Liver (tissue), 8 donors: ENCODE measurements at regions not wholly inside any gene's neighbourhood (a gene's known extent, or its start where the extent isn't known, plus 50 kb on each side); places are given as distances from the start of the nearest gene placed in this dataset.

Experiments
- DNase-seq: peaks from one replicate; pipeline ENCODE4 v3.0.0-alpha.2; 2017; ENCODE audit warnings: low spot score
- H3K27ac ChIP-seq, 2 donors: one replicate each; pipeline ENCODE4 v1.7.0; 2013; ENCODE audit warnings: inconsistent platforms in 2 of 2, low read length in 2 of 2, control low read depth in 1 of 2, low read depth in 1 of 2, mild to moderate bottlenecking in 1 of 2
- H3K27me3 ChIP-seq, 4 donors: one replicate each; pipeline versions ENCODE4 v1.6.1 to v1.7.0; 2013; ENCODE audit warnings: low read length in 3 of 4, inconsistent platforms in 1 of 4, mild to moderate bottlenecking in 1 of 4, moderate library complexity in 1 of 4; ENCODE audit not compliant: control insufficient read depth in 4 of 4, insufficient read depth in 4 of 4
- H3K36me3 ChIP-seq, 4 donors: one replicate each; pipeline versions ENCODE4 v1.6.1 to v1.7.0; 2013; ENCODE audit warnings: low read length in 3 of 4, mild to moderate bottlenecking in 3 of 4, low read depth in 1 of 4, moderate library complexity in 1 of 4; ENCODE audit not compliant: control insufficient read depth in 4 of 4, insufficient read depth in 3 of 4
- H3K4me1 ChIP-seq, 4 donors: one replicate each; pipeline versions ENCODE4 v1.6.1 to v1.7.0; 2013; ENCODE audit warnings: low read length in 3 of 4, mild to moderate bottlenecking in 3 of 4, moderate library complexity in 1 of 4; ENCODE audit not compliant: control insufficient read depth in 4 of 4, insufficient read depth in 4 of 4
- H3K4me3 ChIP-seq, 3 donors: one replicate each; pipeline versions ENCODE4 v1.6.1 to v1.7.0; 2013; ENCODE audit warnings: low read length in 3 of 3, control low read depth in 1 of 3, low read depth in 1 of 3, mild to moderate bottlenecking in 1 of 3
- H3K9ac ChIP-seq, 2 donors: one replicate each; pipeline ENCODE4 v1.7.0; 2013; ENCODE audit warnings: low read length in 2 of 2, mild to moderate bottlenecking in 2 of 2, moderate library complexity in 2 of 2, control low read depth in 1 of 2, low read depth in 1 of 2
- H3K9me3 ChIP-seq, 4 donors: one replicate each; pipeline versions ENCODE4 v1.6.1 to v1.7.0; 2013; ENCODE audit warnings: low read length in 3 of 4; ENCODE audit not compliant: control insufficient read depth in 4 of 4
- FOXA1 ChIP-seq: IDR thresholded peaks from 2 replicates; pipeline ENCODE4 v1.6.1; 2016; ENCODE audit warnings: antibody characterized with exemption
- FOXA2 ChIP-seq: IDR thresholded peaks from 2 replicates; pipeline ENCODE4 v1.6.1; 2016; ENCODE audit warnings: antibody characterized with exemption
- HNF4A ChIP-seq, 2 donors: conservative IDR thresholded peaks; 2 replicates each; pipeline ENCODE4 v1.6.1; 2016; ENCODE audit warnings: antibody characterized with exemption in 2 of 2, mild to moderate bottlenecking in 2 of 2
- HNF4G ChIP-seq: IDR thresholded peaks from 2 replicates; pipeline ENCODE4 v1.6.1; 2016; ENCODE audit warnings: antibody characterized with exemption
- JUND ChIP-seq, 2 donors: IDR thresholded peaks; 2 replicates each; pipeline ENCODE4 v1.6.1; 2016; ENCODE audit warnings: antibody characterized with exemption in 2 of 2
- NR2F2 ChIP-seq: IDR thresholded peaks from 2 replicates; pipeline ENCODE4 v1.6.1; 2016; ENCODE audit warnings: antibody characterized with exemption
- RXRA ChIP-seq, 2 donors: IDR thresholded peaks; 2 replicates each; pipeline ENCODE4 v1.6.1; 2017 to 2018; ENCODE audit warnings: antibody characterized with exemption in 2 of 2, mild to moderate bottlenecking in 1 of 2
- SP1 ChIP-seq: IDR thresholded peaks from 2 replicates; pipeline ENCODE4 v1.6.1; 2018; ENCODE audit warnings: antibody characterized with exemption, mild to moderate bottlenecking
- TAF1 ChIP-seq: conservative IDR thresholded peaks from 2 replicates; pipeline ENCODE4 v1.6.1; 2016; ENCODE audit warnings: antibody characterized with exemption, mild to moderate bottlenecking
- WGBS: extraction: QIAGEN DNeasy Blood & Tissue Kit; methylation state at CpG from one replicate; pipeline ENCODE4 v1.1.7; 2013; 5-methylcytosine and 5-hydroxymethylcytosine counted together
- TF ChIP-seq, protein P1 (sequence below): IDR thresholded peaks from 2 replicates; pipeline ENCODE4 v1.6.1; 2016; ENCODE audit warnings: antibody characterized with exemption, mild to moderate bottlenecking
- TF ChIP-seq, protein P2 (sequence below): fragments of 150-350 bp; IDR thresholded peaks from 2 replicates; pipeline ENCODE4 v1.5.1; 2017; ENCODE audit warnings: improper control_type of control experiment, low read depth, low read length; ENCODE audit not compliant: missing input control
- TF ChIP-seq, protein P3 (sequence below): IDR thresholded peaks from 2 replicates; pipeline ENCODE4 v1.6.1; 2016; ENCODE audit warnings: antibody characterized with exemption
- donor health status: healthy.
- donor health status: healthy.
- donor health status: healthy.
- donor health status: healthy.
- donor health status: healthy.

DNA sequence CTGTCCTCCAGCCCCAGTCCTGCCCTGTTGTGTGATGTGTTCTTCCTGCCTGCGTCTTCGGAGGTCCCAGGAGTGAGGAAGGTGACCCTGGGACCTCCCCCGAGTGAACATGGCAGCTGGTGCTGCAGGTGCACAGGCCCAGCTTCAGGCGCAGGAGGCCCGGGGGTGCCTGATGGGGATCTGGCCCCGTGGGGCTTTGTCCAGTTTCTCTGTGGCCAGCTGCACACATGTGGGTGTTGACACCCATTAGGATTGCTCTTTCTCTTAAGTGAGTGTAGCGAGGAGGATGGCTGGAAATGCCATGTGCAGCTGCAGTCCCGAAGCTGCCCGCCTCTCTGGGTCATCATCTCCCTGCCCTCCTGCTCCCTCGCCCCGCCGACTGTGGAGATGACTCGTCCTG is 1279.7 kb downstream of the BRD1 start:
- Histone ChIP-seq H3K4me3 (no peak overlapping the region), H3K9ac (no peak overlapping the region), H3K4me1 (no peaks in the 10 kb centered on the region), H3K27me3 (peaks cover 0 to 2% (median 0%) of the 10 kb centered on the region in 4 donors), H3K9me3 (no peaks in the 10 kb centered on the region), H3K36me3 (no peaks in the 10 kb centered on the region), H3K27ac (no peak overlapping the region)
- TF ChIP-seq NR2F2: no peak
- no peak for TF ChIP-seq HNF4G
- no peak for TF ChIP-seq FOXA1
- TF ChIP-seq TAF1: no peak
- no peak for TF ChIP-seq FOXA2
- no peak for TF ChIP-seq HNF4A (conservative IDR thresholded peaks at IDR 0.05)
- 81% methylated on average over 13 of the region's 13 CpGs for WGBS
- DNase-seq: no peak

DNA sequence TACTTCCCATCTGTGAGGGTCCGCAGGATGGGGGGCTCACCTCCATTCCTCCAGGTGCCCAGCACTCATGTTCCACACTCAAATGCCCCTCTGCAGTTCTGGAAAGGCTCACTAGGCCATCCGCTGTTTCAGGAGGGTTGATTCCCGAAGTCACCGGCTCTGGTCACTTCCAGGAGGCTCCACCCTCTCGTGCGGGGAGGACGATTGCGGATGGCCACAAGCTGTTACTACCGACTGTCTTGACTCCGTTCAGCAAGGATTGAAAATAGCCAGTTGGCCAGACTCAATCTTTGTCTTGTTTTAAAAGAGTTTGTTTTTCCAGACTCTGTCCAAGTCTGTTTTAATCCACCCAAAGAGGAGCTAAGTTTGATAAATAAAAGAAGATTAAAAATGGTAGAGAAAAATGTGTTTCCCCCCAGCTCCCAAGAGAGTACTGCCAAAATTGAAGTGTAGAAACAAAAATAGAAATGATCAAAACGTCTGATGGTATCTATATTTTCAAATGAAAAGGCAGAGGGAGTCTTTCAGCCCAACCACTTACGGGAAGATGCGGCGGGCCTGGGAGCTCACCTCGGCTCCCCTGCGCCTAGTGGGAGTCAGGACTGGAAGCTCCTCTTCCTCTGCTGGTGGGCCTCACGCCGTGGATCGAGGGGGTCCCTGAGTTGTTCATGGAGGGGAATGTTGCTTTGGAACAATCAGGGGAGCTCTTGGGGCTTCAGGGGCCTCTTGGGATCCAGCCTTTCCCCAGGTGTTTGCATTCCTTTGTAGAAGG is 1280.8 kb downstream of the BRD1 start:
- Histone ChIP-seq H3K27me3 (peaks cover 0 to 2% (median 0%) of the 10 kb centered on the region in 4 donors), H3K36me3 (no peaks in the 10 kb centered on the region), H3K27ac (no peak overlapping the region), H3K4me1 (no peaks in the 10 kb centered on the region), H3K9ac (no peak overlapping the region), H3K9me3 (no peaks in the 10 kb centered on the region), H3K4me3 (no peak overlapping the region)
- TF ChIP-seq, protein P1, sequence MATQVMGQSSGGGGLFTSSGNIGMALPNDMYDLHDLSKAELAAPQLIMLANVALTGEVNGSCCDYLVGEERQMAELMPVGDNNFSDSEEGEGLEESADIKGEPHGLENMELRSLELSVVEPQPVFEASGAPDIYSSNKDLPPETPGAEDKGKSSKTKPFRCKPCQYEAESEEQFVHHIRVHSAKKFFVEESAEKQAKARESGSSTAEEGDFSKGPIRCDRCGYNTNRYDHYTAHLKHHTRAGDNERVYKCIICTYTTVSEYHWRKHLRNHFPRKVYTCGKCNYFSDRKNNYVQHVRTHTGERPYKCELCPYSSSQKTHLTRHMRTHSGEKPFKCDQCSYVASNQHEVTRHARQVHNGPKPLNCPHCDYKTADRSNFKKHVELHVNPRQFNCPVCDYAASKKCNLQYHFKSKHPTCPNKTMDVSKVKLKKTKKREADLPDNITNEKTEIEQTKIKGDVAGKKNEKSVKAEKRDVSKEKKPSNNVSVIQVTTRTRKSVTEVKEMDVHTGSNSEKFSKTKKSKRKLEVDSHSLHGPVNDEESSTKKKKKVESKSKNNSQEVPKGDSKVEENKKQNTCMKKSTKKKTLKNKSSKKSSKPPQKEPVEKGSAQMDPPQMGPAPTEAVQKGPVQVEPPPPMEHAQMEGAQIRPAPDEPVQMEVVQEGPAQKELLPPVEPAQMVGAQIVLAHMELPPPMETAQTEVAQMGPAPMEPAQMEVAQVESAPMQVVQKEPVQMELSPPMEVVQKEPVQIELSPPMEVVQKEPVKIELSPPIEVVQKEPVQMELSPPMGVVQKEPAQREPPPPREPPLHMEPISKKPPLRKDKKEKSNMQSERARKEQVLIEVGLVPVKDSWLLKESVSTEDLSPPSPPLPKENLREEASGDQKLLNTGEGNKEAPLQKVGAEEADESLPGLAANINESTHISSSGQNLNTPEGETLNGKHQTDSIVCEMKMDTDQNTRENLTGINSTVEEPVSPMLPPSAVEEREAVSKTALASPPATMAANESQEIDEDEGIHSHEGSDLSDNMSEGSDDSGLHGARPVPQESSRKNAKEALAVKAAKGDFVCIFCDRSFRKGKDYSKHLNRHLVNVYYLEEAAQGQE: no peak
- no peak for TF ChIP-seq FOXA1
- TF ChIP-seq SP1: no peak
- no peak for TF ChIP-seq HNF4G
- no peak for TF ChIP-seq RXRA (IDR thresholded peaks at IDR 0.05)
- no peak for TF ChIP-seq JUND (IDR thresholded peaks at IDR 0.05)
- no peak for TF ChIP-seq TAF1
- TF ChIP-seq, protein P2, sequence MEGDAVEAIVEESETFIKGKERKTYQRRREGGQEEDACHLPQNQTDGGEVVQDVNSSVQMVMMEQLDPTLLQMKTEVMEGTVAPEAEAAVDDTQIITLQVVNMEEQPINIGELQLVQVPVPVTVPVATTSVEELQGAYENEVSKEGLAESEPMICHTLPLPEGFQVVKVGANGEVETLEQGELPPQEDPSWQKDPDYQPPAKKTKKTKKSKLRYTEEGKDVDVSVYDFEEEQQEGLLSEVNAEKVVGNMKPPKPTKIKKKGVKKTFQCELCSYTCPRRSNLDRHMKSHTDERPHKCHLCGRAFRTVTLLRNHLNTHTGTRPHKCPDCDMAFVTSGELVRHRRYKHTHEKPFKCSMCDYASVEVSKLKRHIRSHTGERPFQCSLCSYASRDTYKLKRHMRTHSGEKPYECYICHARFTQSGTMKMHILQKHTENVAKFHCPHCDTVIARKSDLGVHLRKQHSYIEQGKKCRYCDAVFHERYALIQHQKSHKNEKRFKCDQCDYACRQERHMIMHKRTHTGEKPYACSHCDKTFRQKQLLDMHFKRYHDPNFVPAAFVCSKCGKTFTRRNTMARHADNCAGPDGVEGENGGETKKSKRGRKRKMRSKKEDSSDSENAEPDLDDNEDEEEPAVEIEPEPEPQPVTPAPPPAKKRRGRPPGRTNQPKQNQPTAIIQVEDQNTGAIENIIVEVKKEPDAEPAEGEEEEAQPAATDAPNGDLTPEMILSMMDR: no peak
- DNase-seq: no peak
- 70% methylated on average over 19 of the region's 19 CpGs for WGBS

DNA sequence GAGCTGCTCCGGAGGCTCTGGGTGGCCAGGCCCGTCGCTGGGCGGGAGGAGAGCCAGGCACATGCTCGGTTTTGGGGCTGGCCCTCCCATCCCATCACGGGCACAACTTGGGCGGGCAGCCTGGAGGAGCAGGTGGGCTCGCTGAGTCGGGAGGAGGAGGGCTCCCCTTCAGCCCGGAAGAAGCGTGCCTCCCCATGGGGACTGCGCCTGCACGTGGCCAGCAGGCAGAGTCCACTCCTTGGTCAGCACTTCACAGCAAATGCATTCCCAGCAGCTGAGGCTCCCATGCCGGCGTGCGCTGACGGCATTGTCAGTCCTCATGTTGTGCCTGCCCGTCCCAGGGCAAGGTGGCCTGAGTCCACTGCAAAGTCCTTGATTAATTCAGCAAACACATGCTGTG is 1281.7 kb downstream of the BRD1 start:
- H3K27me3 ChIP-seq: peaks cover 0 to 2% (median 0%) of the 10 kb centered on the region in 4 donors
- no peak for DNase-seq
- no peak overlapping the region for H3K9ac ChIP-seq
- 84% methylated on average over 18 of the region's 18 CpGs for WGBS
- H3K4me3 ChIP-seq: no peak overlapping the region
- H3K9me3 ChIP-seq: no peaks in the 10 kb centered on the region
- H3K36me3 ChIP-seq: no peaks in the 10 kb centered on the region
- no peak for TF ChIP-seq RXRA (IDR thresholded peaks at IDR 0.05)
- TF ChIP-seq, protein P3, sequence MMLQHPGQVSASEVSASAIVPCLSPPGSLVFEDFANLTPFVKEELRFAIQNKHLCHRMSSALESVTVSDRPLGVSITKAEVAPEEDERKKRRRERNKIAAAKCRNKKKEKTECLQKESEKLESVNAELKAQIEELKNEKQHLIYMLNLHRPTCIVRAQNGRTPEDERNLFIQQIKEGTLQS: no peak
- H3K4me1 ChIP-seq: no peaks in the 10 kb centered on the region
- no peak overlapping the region for H3K27ac ChIP-seq
